TTC549 (cell line): ENCODE measurements at regions not wholly inside any gene's neighbourhood (a gene's known extent, or its start where the extent isn't known, plus 50 kb on each side); places are given as distances from the start of the nearest gene placed in this dataset.

Experiments
- FAIRE-seq: peaks from 2 replicates; lab custom pipeline; 2012; peaks lifted over from hg19 to GRCh38; lab: Jason Lieb, UNC

DNA sequence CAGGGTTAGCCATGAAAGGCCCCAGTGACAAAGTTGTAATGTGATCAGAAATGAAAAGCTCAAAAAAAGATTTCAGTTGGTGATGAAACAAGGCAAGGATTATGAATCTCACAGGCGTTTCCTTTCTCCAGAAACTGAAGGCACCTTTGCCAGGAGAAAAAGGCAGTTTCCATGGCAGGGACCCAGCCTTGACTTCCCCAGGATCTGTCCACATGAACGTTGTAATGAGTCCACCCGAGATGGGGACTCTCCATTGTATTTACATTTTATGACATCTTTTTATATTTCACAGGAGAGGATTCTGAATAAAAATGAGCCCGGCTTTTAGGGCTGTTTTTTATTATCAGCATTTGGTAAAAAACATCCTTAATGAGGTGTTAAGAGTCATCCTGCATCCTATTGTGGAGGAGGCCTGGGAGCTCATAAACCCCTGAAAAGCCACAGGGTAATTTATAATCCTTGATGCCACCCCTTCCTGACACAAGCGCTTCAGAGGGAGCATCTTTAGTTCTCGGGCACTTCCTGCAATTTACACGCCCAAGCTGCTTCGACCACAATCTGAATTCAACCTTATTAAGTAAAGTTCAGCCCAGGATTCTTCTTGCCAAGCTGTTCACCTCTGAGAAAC lies 74.1 kb upstream of the SALL4 start:
- FAIRE-seq = no peak

DNA sequence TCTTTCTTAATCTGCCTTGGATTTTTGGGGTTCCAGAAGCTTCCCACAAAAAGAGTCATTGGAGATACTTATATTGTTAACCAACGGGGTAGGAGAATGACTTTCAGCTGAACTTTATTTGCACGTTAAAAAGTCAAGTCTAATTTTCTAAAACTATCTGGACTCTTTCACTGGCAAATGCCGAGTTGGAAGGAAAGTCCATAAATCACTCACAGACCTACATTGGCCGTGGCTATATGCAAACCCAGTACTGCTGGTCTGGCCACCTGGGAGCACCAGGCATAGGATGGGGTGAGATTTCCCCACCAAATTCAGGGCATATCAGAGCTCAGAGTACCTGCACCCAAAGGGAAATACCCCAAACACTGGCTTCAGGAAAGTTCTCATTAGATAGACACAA lies 71.3 kb upstream of the SALL4 start:
- no peak for FAIRE-seq

DNA sequence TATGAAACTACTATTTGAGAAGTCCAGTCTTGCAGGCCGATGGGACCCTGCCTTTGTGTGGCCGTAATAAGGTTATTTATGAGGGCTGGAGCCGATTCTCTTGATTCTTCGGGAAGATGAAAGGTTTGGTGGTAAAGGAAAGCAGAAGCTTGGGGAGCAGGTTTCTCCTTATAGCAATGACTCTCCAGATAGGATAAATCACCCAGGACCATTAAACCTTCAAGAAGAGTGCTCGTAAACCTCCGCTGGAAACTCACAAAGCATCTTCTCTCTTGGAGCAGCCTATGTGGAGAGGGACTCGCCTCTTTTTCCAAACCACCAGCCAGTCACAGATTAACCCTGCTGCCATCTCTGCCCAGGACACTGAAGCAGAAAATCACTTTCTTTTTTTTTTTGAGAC lies 69.6 kb upstream of the SALL4 start:
- FAIRE-seq = no peak

DNA sequence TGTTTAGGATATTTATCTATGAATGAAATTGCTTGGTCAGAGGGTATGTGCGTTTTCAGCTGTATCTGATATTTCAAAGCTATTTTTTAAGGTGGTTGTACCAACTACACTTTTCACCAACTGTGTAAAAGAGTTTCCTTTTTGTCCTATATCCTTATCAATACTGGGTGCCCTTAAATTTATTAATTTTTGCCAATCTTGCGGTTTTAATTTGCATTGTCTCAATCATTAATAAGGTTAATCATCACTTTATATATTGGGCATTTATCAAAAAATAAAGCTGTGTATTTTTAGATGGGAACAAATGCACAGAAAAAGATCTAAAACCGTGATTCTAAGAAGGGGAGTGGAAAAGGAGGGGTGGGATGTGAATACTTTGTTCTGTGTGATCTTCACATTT lies 66.7 kb upstream of the SALL4 start:
- FAIRE-seq = no peak

DNA sequence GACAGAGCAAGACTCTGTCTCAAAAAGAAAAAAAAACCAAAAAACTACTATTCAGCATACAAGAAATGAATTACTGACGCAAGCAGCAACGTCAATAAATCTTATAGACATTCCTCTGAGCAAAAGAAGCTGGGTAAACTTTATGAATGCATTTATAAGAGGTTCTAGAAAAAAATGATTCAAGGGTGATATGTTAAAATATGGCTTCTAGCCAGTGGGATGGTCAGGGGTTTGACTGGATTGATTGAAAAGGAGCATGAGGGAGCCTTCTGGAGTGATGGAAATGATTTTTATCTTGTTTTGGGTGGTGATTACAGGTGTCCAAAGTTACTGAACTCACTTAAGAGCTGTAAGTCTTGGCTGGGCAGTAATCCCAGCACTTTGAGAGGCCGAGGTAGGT lies 64.9 kb upstream of the SALL4 start:
- no peak for FAIRE-seq

DNA sequence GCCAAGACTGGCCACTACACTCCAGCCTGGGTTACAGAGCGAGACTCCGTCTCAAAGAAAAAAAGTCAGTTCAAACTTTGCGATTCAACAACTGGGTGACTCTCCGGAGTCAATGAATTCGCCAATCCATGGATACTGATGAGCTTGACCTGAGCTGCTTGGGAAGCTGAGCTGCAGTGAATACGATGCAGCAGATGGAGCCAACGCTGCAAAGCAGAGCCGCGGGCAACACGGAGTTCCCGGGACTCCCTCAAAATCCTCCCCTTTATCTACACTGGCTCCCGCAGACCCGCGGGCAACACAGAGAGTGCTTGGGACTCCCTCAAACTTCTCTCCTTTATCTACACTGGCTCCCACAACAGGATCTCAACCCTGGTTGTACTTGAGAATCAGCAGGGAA lies 62.6 kb upstream of the SALL4 start:
- no peak for FAIRE-seq

DNA sequence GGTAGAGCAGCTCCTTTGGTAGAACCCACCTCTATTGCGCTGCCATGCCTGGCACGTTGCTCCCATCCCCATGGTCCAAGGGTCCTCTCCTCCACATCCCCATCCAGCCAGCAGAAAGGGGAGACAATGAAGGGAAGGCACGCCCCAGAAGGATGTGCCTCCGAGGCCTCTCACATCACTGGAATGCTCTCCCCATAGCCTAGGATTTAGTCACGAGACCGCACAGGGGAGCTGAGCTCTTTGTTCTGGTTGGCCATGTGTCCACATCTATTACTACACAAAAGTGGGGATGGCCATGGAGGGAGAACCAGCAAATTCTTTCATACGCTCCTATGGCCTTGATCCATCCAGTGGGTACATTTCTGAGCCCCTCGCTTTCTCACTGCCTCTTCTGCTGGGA lies 60.5 kb upstream of the SALL4 start:
- no peak for FAIRE-seq

DNA sequence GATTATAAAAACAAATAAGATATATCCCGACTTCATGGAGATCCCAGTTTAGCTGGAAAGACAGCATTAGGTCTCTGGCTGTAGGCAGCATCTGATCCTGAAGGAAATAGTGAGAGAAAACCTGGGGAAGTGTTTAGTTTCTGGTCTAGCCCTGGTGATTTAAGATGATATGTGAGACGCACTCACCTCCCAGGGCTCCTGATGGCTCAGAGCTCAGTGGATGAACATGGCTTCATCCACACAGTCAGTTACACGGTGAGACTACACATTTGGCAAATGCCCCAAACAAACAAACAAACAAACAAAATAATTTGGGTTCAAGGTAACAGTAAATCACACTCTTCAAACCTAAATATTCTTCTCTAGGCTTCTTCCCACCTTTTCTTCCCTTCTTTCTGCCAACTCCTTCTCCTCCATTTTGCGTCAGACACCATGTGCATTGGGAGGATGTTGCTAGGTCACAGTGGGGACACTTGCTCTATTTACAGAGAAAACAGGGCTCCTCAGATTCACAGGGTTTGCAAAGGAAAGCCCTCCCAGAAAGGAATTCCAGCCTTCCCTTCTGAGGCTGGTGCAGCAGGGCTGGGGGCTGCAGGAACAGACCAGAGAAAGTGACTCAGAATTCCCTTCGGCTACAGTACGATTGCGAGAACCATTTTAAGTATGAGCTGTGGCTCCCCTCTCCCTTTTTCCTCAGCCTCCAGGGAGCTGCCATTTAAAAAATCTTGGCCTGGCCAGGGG lies 59.6 kb upstream of the SALL4 start:
- FAIRE-seq = no peak

DNA sequence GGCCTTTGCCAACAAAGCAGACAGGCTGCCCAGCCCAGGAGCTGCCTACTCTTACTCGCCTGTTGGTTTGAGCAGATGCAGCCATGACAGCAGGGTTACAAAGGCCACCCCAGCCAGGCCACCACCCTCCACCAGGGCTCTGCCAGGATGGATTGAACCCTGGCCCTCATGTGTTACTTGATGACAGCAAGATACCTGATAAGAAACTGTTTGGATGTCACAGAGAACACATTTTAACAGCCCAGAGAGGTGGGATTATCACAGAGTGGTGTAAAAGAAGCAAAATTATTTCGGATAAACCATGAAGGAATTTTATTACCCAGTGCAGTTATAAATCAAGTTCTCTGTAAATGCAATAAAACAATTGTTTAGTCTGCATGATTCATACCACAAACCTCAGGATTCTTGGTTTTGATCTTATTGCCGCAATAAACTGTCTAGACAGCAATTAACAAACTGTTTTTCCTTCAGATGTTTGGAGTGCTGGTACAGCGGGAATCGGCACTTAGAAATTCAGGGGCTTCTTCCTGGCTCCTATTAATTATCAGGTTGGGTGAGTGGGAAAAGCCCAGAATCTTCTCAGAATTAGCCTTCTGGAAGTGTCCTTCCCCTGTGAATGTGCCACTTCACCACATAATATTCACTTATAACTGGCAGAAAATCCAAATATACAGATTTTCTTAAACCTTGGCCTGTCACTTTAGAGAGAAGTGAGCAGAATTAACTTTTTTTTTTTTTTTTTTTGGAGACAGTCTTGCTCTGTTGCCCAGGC lies 58.0 kb upstream of the SALL4 start:
- no peak for FAIRE-seq

DNA sequence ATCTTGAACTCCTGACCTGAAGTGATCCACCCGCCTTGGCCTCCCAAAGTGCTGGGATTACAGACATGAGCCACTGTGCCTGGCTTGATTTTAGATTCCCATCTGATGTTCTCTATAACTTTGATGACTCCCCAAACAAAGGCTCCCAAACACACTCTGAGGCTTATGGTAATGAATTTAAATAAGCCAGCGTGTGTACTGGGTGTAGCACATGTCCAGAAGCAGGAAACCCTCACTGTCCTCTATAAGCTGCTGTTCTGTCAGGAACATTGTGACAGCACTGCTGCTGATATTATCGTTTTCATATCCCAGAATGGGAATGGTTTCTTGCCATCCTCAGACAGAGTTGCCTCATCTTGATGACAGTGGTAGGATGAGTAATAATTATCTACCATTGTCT lies 54.1 kb upstream of the SALL4 start:
- FAIRE-seq = no peak

DNA sequence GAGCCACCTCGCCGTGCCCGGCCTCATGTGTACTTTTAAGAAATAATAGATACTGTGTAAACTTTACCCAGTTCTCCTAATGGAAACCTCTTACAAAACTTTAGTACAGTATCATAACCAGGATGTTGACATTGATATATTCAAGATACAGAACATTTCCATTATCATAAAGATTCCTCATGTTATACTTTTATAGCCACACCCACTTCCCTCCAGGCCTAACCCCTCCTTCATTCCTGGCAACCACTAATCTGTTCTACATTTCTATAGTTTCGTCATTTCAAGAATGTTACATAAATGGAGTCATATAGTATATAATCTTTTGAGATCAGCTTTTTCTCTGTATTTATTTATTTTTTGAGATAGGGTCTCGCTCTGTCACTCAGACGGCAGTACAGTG lies 52.6 kb upstream of the SALL4 start:
- FAIRE-seq = no peak
